Kidney epithelial cell (primary cell): ENCODE measurements at regions not wholly inside any gene's neighbourhood (a gene's known extent, or its start where the extent isn't known, plus 50 kb on each side); places are given as distances from the start of the nearest gene placed in this dataset.

Source experiments
- DNase-seq: peaks from one replicate; pipeline ENCODE4 v3.0.0-alpha.2; 2010; ENCODE audit warnings: low read depth
- H3K27me3 ChIP-seq: 2 replicates; pipeline ENCODE4 v1.6.0; 2011; ENCODE audit warnings: low read length; ENCODE audit not compliant: control insufficient read depth, insufficient read depth
- H3K36me3 ChIP-seq: 2 replicates; pipeline ENCODE4 v1.5.1; 2011; ENCODE audit warnings: low read length; ENCODE audit not compliant: control insufficient read depth, insufficient read depth
- H3K4me3 ChIP-seq: 2 replicates; pipeline ENCODE4 v1.5.1; 2011; ENCODE audit warnings: low read depth, mild to moderate bottlenecking, control low read depth, low read length
- CTCF ChIP-seq: IDR thresholded peaks from 2 replicates; pipeline ENCODE4 v1.5.1; 2011; ENCODE audit warnings: mild to moderate bottlenecking, moderate library complexity, low read length, control low read depth, inconsistent platforms; ENCODE audit not compliant: insufficient read depth, poor library complexity, severe bottlenecking

GRCh38 chr13:56706485-56706884, 434.2 kb upstream of the PRR20A start:
- no peak for TF ChIP-seq CTCF
- H3K36me3 ChIP-seq, result no peaks in the 10 kb centered on the region
- H3K4me3 ChIP-seq, result no peak overlapping the region
- no peak for DNase-seq
- no peaks in the 10 kb centered on the region for H3K27me3 ChIP-seq

GRCh38 chr13:56713656-56714055, 427.1 kb upstream of the PRR20A start:
- Histone ChIP-seq H3K27me3 (no peaks in the 10 kb centered on the region), H3K36me3 (no peaks in the 10 kb centered on the region), H3K4me3 (no peak overlapping the region)

GRCh38 chr13:56718791-56719190, 421.9 kb upstream of the PRR20A start:
- Histone ChIP-seq H3K36me3 (no peaks in the 10 kb centered on the region), H3K27me3 (no peaks in the 10 kb centered on the region), H3K4me3 (no peak overlapping the region)
- no peak for TF ChIP-seq CTCF
- DNase-seq, result no peak

More at GRCh38 chr13:56713656-56714055, 427.1 kb upstream of the PRR20A start:
- TF ChIP-seq CTCF, result no peak
- DNase-seq, result no peak

GRCh38 chr13:56720841-56721240, 419.9 kb upstream of the PRR20A start:
- no peak for TF ChIP-seq CTCF
- no peaks in the 10 kb centered on the region for H3K27me3 ChIP-seq
- no peaks in the 10 kb centered on the region for H3K36me3 ChIP-seq
- no peak overlapping the region for H3K4me3 ChIP-seq
- DNase-seq, result no peak

- no peak for DNase-seq
- Histone ChIP-seq H3K36me3 (no peaks in the 10 kb centered on the region), H3K4me3 (no peak overlapping the region), H3K27me3 (no peaks in the 10 kb centered on the region)
- TF ChIP-seq CTCF, result no peak
These were observed 405.2 kb upstream of the PRR20A start for GRCh38 chr13:56735537-56735942.

- H3K36me3 ChIP-seq, result no peaks in the 10 kb centered on the region
- no peak overlapping the region for H3K4me3 ChIP-seq
- H3K27me3 ChIP-seq, result no peaks in the 10 kb centered on the region
- no peak for DNase-seq
- no peak for TF ChIP-seq CTCF
These were observed 403.8 kb upstream of the PRR20A start for GRCh38 chr13:56736966-56737365.
